NCI-H1048 (cell line): ENCODE measurements at regions not wholly inside any gene's neighbourhood (a gene's known extent, or its start where the extent isn't known, plus 50 kb on each side); places are given as distances from the start of the nearest gene placed in this dataset.

Source experiments
- DNase-seq: peaks from one replicate; lab custom pipeline; 2025; lab: John Stamatoyannopoulos, UW

- no peak for DNase-seq
Observed at GRCh38 chr6:22027040-22027725, 269.7 kb downstream of the PRL start.

GRCh38 chr6:22028403-22029090 is 268.3 kb downstream of the PRL start:
- no peak for DNase-seq

- no peak for DNase-seq
Observed at GRCh38 chr6:22029171-22029570, 267.7 kb downstream of the PRL start.

- no peak for DNase-seq
Observed at GRCh38 chr6:22030730-22031619, 265.9 kb downstream of the PRL start.

- no peak for DNase-seq
Observed at GRCh38 chr6:22035690-22036089, 261.1 kb downstream of the PRL start.

- DNase-seq: no peak
Observed at GRCh38 chr6:22036275-22036674, 260.6 kb downstream of the PRL start.

- DNase-seq: no peak
Observed at GRCh38 chr6:22036699-22037098, 260.1 kb downstream of the PRL start.

GRCh38 chr6:22041797-22042480 is 254.9 kb downstream of the PRL start:
- DNase-seq: no peak

- DNase-seq: no peak
Observed at GRCh38 chr6:22042706-22043105, 254.1 kb downstream of the PRL start.

- no peak for DNase-seq
Observed at GRCh38 chr6:22043284-22043962, 253.4 kb downstream of the PRL start.

- no peak for DNase-seq
Observed at GRCh38 chr6:22045261-22045912, 251.4 kb downstream of the PRL start.

GRCh38 chr6:22049002-22049401 is 247.8 kb downstream of the PRL start:
- DNase-seq: no peak

GRCh38 chr6:22053391-22053997 is 243.3 kb downstream of the PRL start:
- no peak for DNase-seq

- DNase-seq: no peak
Observed at GRCh38 chr6:22056398-22056797, 240.4 kb downstream of the PRL start.

- DNase-seq: no peak
Observed at GRCh38 chr6:22057962-22058361, 238.9 kb downstream of the PRL start.

GRCh38 chr6:22059126-22059525 is 237.7 kb downstream of the PRL start:
- no peak for DNase-seq

GRCh38 chr6:22059946-22060345 is 236.9 kb downstream of the PRL start:
- DNase-seq: no peak

GRCh38 chr6:22062807-22063408 is 233.9 kb downstream of the PRL start:
- no peak for DNase-seq

GRCh38 chr6:22064558-22064957 is 232.3 kb downstream of the PRL start:
- no peak for DNase-seq

- no peak for DNase-seq
Observed at GRCh38 chr6:22067122-22067521, 229.7 kb downstream of the PRL start.
